ENCODE measurements at regions not wholly inside any gene's neighbourhood (a gene's known extent, or its start where the extent isn't known, plus 50 kb on each side); places are given as distances from the start of the nearest gene placed in this dataset.

DNA sequence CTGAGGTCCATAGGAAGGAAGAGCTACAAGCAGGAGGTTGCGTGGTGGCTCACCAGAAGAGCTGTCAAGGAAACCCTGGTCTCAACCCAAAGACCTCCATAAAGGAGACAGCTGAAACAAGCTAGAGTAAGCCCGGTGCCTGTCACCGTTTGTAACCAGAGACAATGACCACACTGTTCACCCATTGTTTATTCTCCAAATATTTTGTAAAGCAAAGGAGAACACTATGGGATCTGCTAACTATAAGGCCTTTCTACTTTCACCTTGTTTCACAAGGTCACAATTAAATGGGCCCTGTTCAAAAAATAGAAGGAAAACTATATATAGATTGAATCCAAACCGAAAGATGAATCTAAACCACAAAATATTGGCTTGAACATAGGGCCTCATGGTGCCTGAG lies 128.9 kb upstream of the TPRG1 start:
- no peaks in the 10 kb centered on the region for H3K79me1 ChIP-seq (ENCODE audit: low read depth, low read length)
- no peak overlapping the region for H2AK5ac ChIP-seq (ENCODE audit: low read depth, low read length)
- H3K14ac ChIP-seq (ENCODE audit: insufficient read length), result no peak overlapping the region
- no peaks in the 10 kb centered on the region for H3K23me2 ChIP-seq (ENCODE audit: low read depth, low read length)
- H3K79me2 ChIP-seq (ENCODE audit: control insufficient read depth in 1 of 2, insufficient read depth in 2 of 2, low read length in 2 of 2), result no peaks in the 10 kb centered on the region
- H4K91ac ChIP-seq (replicated peaks; ENCODE audit: insufficient read length, low read length), result no peak overlapping the region
- H2BK5ac ChIP-seq (ENCODE audit: low read depth, low read length), result no peak overlapping the region
- no peak overlapping the region for H3K4me3 ChIP-seq (ENCODE audit: extremely low read depth in 1 of 4, insufficient read depth in 2 of 4, low read depth in 3 of 4, low read length in 4 of 4)
- H3K9ac ChIP-seq (replicated peaks in 1 of 4; ENCODE audit: extremely low read depth in 1 of 4, low read depth in 3 of 4, low read length in 3 of 4), result no peak overlapping the region
- H3K4me1 ChIP-seq (replicated peaks in 1 of 4; ENCODE audit: control insufficient read depth in 3 of 4, insufficient read depth in 4 of 4, low read length in 3 of 4), result no peaks in the 10 kb centered on the region
- no peak overlapping the region for H2BK12ac ChIP-seq (ENCODE audit: low read depth, low read length)
- H2BK20ac ChIP-seq (ENCODE audit: low read length), result no peak overlapping the region
- no peak overlapping the region for H2BK120ac ChIP-seq (replicated peaks; ENCODE audit: low read depth, low read length)
- no peak overlapping the region for H2AFZ ChIP-seq (ENCODE audit: low read length)
- no peak overlapping the region for H3K23ac ChIP-seq (ENCODE audit: insufficient read length)
- no peaks in the 10 kb centered on the region for H4K20me1 ChIP-seq (replicated peaks in 1 of 2; ENCODE audit: control insufficient read depth in 1 of 2, insufficient read depth in 2 of 2, low read length in 2 of 2)
- WGBS, 2 experiments (ENCODE audit: extremely low coverage in 1 of 2, insufficient coverage in 1 of 2, insufficient read length in 1 of 2, insufficient replicate concordance in 2 of 2, low coverage in 1 of 2, low lambda C conversion rate in 2 of 2, missing lambda C conversion rate in 1 of 2), result 91% methylated on average over 4 of the region's 4 CpGs; no CpG with 5 or more reads in 1 of the 2 experiments
- H3K9me3 ChIP-seq (ENCODE audit: insufficient read depth in 2 of 2, low read depth in 1 of 2, low read length in 1 of 2), result no peaks in the 10 kb centered on the region
- H4K5ac ChIP-seq (ENCODE audit: insufficient read length, low read depth, low read length), result no peak overlapping the region
- no peak overlapping the region for H3K4ac ChIP-seq (replicated peaks; ENCODE audit: insufficient read length, low read depth, low read length)
- no peak overlapping the region for H3K56ac ChIP-seq (replicated peaks; ENCODE audit: insufficient read length, low read depth, low read length)
- no peak for FAIRE-seq
- H3K18ac ChIP-seq (ENCODE audit: extremely low read depth, low read length), result no peak overlapping the region
- no peak overlapping the region for H3K27ac ChIP-seq (ENCODE audit: low read depth, low read length)
- no peak overlapping the region for H4K8ac ChIP-seq (ENCODE audit: extremely low read depth, insufficient read depth, low read length)
- no peak overlapping the region for H2BK15ac ChIP-seq (ENCODE audit: low read length)
- no peaks in the 10 kb centered on the region for H3K36me3 ChIP-seq (ENCODE audit: control insufficient read depth in 2 of 4, insufficient read depth in 4 of 4, low read length in 3 of 4)
- H3K27me3 ChIP-seq (replicated peaks in 1 of 4; ENCODE audit: control insufficient read depth in 3 of 4, extremely low read depth in 1 of 4, insufficient read depth in 3 of 4, low read length in 3 of 4), result no peaks in the 10 kb centered on the region
- ChIA-PET POLR2A (ENCODE audit: partially characterized antibody) (no interaction called here), CTCF (ENCODE audit: partially characterized antibody) (interaction anchor here (0.7 to 4.2 kb wide), 11 partner anchors 8 to 993 kb away, joined by 3 to 29 read pairs (median 6); no protein-coding TSS in a partner anchor)
- no peak overlapping the region for H3K4me2 ChIP-seq (ENCODE audit: insufficient read depth in 1 of 2, low read depth in 2 of 2, low read length in 2 of 2)
- DNase-seq (ENCODE audit: low read depth in 1 of 2, low spot score in 2 of 2), result no peak
- TF ChIP-seq TEAD4 (IDR thresholded peaks at IDR 0.05; ENCODE audit: low read depth, low read length) (no peak), POU5F1 (IDR thresholded peaks at IDR 0.05; ENCODE audit: low read depth, low read length) (no peak), MAFK (IDR thresholded peaks at IDR 0.05; ENCODE audit: low read depth, low read length) (no peak), RNF2 (IDR thresholded peaks at IDR 0.05; ENCODE audit: borderline replicate concordance, low read depth, low read length, missing control alignments, poor library complexity, severe bottlenecking) (no peak), TCF12 (IDR thresholded peaks at IDR 0.05; ENCODE audit: low read depth, low read length) (no peak), KDM4A (IDR thresholded peaks at IDR 0.05; ENCODE audit: low read depth, low read length, severe bottlenecking) (no peak), GTF2F1 (IDR thresholded peaks at IDR 0.05; ENCODE audit: borderline replicate concordance, low read depth, low read length) (no peak), SAP30 (IDR thresholded peaks at IDR 0.05; ENCODE audit: insufficient read depth, insufficient replicate concordance, low read length) (no peak), BRCA1 (IDR thresholded peaks at IDR 0.05; ENCODE audit: low read depth, low read length) (no peak), CHD1 (IDR thresholded peaks at IDR 0.05; ENCODE audit: low read depth, low read length) (no peak), SIX5 (IDR thresholded peaks at IDR 0.05; ENCODE audit: low read depth, low read length) (no peak), CTBP2 (IDR thresholded peaks at IDR 0.05; ENCODE audit: borderline replicate concordance, insufficient read depth, insufficient read length, low read length) (no peak), EP300 (IDR thresholded peaks at IDR 0.05; ENCODE audit: borderline replicate concordance in 1 of 2, low read depth in 2 of 2, low read length in 2 of 2) (no peak), CREB1 (IDR thresholded peaks at IDR 0.05) (no peak)
